IgD-negative memory B cell (primary cell): ENCODE measurements at regions not wholly inside any gene's neighbourhood (a gene's known extent, or its start where the extent isn't known, plus 50 kb on each side); places are given as distances from the start of the nearest gene placed in this dataset.

Source experiments
- H3K27ac Mint-ChIP-seq, 3 donors: one replicate each; pipeline ENCODE4 v1.8.0; 2020 to 2022; ENCODE audit warnings: mild to moderate bottlenecking in 3 of 3, mixed read lengths in 3 of 3, moderate library complexity in 1 of 3
- H3K27me3 Mint-ChIP-seq: one replicate; pipeline ENCODE4 v1.8.0; 2021; ENCODE audit warnings: mixed read lengths
- H3K36me3 Mint-ChIP-seq: one replicate; pipeline ENCODE4 v1.8.0; 2020; ENCODE audit warnings: mild to moderate bottlenecking, mixed read lengths
- H3K4me1 Mint-ChIP-seq, 3 donors: one replicate each; pipeline ENCODE4 v1.8.0; 2020 to 2022; ENCODE audit warnings: mixed read lengths in 3 of 3, mild to moderate bottlenecking in 1 of 3
- H3K4me3 Mint-ChIP-seq, 4 donors: one replicate each; pipeline ENCODE4 v1.8.0; 2020 to 2022; ENCODE audit warnings: mild to moderate bottlenecking in 4 of 4, mixed read lengths in 4 of 4, moderate library complexity in 3 of 4
- H3K9me3 Mint-ChIP-seq, 3 donors: one replicate each; pipeline ENCODE4 v1.8.0; 2020 to 2021; ENCODE audit warnings: mixed read lengths in 3 of 3, mild to moderate bottlenecking in 1 of 3

DNA sequence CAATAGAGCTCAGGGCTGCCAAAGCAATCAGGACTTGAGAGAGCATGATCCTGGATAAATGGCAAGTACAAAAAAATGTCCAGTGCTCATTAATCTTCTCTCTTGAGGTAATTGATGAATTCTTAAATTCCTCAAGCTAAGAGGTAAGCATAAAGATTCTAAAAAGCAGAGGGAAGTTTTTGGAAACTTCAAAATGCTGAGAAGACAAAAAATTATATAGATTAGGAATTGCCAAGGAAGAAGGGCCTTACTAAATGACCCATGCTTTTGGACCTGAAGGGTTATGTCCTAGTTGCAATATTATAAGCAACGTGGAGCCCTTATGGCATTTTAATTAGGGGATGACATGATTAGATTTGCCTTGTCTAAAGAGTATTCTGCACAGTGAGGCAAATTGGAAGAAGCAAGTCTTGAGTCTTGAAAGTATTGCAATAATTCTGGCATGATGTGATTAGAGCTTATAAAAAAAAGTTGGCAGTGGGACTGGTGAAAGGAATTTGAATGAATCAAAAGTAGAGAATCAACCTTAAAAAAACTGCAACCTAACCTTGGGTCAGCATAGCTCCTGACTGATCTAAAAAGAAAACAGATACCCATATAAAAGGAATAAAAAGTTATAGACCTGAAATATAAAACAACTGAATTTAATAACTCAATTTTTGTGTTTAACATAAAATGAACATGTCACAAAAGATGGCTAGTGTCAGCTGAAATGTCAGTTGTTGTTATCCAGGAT, 323.8 kb upstream of the ARRDC3 start:
- H3K4me3 Mint-ChIP-seq: no peak overlapping the region
- no peaks in the 10 kb centered on the region for H3K36me3 Mint-ChIP-seq
- no peaks in the 10 kb centered on the region for H3K27me3 Mint-ChIP-seq
- no peak overlapping the region for H3K27ac Mint-ChIP-seq
- no peaks in the 10 kb centered on the region for H3K4me1 Mint-ChIP-seq
- peaks cover 0 to 2% (median 0%) of the 10 kb centered on the region in 3 donors for H3K9me3 Mint-ChIP-seq

DNA sequence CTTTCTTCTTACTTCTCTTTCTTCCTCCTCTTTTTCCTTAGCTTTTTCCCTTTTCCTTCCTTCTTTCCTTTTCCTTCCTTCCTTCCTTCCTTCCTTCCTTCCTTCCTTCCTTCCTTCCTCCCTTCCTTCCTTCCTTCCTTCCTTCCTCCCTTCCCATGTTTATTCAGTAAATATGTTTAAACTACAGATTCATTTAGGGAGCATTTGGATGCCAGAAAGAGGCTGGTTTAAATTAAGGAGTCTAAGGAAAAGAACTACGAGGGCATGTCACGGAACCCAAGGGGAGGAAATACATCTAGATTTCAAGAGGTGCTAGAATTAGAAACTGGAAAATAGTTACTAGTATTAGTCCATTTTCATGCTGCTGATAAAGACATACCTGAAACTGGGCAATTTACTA, 320.0 kb upstream of the ARRDC3 start:
- H3K9me3 Mint-ChIP-seq: peaks cover 0 to 11% (median 2%) of the 10 kb centered on the region in 3 donors
- H3K4me3 Mint-ChIP-seq: no peak overlapping the region
- H3K36me3 Mint-ChIP-seq: no peaks in the 10 kb centered on the region
- no peaks in the 10 kb centered on the region for H3K27me3 Mint-ChIP-seq
- no peak overlapping the region for H3K27ac Mint-ChIP-seq
- H3K4me1 Mint-ChIP-seq: no peaks in the 10 kb centered on the region

DNA sequence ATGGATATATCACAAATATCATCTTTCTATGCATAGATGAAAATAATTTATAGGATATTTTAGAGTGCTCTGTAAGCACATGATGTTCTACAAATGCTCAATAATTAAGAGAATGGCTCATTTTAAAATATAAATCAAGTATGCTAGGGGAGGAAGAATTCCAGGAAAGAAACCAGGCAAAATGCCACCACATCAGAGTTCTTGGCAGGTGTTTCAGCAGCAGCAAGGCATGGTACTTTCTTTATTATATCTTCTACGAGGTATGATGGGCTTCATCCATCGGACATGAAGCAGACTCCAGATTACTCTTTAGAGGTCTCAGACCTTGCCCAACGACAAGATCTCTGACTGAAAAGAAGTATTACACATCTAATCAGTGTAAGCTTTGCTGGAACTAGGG, 316.3 kb upstream of the ARRDC3 start:
- peaks cover 2% of the 10 kb centered on the region for H3K36me3 Mint-ChIP-seq
- H3K4me3 Mint-ChIP-seq: no peak overlapping the region
- H3K27ac Mint-ChIP-seq: no peak overlapping the region
- H3K9me3 Mint-ChIP-seq: peaks cover 3 to 14% (median 4%) of the 10 kb centered on the region in 3 donors
- H3K4me1 Mint-ChIP-seq: no peaks in the 10 kb centered on the region
- no peaks in the 10 kb centered on the region for H3K27me3 Mint-ChIP-seq

DNA sequence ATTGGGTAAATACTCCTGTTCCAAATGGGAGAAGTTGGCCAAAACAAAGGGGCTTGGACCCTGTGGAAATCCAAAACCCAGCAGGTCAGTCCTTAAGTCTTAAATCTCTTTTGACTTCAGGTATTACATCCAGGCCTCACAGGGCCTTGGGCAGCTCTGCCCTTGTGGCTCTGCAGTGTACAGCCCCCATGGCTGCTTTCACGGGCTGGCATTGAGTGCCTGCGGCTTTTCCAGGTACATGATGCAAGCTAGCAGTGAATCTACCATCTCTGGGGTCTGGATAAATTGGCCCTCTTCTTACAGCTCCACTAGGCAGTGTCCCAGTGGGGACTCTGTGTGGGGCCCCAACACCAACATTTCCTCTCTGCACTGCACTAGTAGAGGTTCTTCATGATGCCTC, 308.5 kb upstream of the ARRDC3 start:
- Mint-ChIP-seq H3K4me1 (no peaks in the 10 kb centered on the region), H3K4me3 (no peak overlapping the region), H3K36me3 (no peaks in the 10 kb centered on the region), H3K27me3 (no peaks in the 10 kb centered on the region), H3K9me3 (peaks cover 5 to 10% (median 8%) of the 10 kb centered on the region in 3 donors), H3K27ac (no peak overlapping the region)

DNA sequence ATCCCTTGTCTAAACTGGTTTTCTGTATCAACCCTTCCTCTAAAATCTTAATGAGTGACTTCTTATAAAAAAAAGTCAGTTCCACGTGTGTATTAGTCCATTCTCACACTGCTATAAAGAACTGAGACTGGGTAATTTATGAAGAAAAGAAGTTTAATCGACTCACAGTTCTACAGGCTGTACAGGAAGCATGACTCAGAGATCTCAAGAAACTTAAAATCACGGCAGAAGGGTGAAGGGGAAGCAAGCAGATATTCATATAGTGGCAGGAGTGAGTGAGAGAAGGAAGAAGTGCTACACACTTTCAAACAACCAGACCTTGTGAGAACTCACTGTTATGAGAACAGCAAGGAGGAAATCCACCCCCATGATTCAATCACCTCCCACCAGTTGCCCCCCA, 307.8 kb upstream of the ARRDC3 start:
- Mint-ChIP-seq H3K4me3 (no peak overlapping the region), H3K4me1 (no peaks in the 10 kb centered on the region), H3K36me3 (no peaks in the 10 kb centered on the region), H3K27me3 (no peaks in the 10 kb centered on the region), H3K9me3 (peaks cover 4 to 10% (median 8%) of the 10 kb centered on the region in 3 donors), H3K27ac (no peak overlapping the region)

DNA sequence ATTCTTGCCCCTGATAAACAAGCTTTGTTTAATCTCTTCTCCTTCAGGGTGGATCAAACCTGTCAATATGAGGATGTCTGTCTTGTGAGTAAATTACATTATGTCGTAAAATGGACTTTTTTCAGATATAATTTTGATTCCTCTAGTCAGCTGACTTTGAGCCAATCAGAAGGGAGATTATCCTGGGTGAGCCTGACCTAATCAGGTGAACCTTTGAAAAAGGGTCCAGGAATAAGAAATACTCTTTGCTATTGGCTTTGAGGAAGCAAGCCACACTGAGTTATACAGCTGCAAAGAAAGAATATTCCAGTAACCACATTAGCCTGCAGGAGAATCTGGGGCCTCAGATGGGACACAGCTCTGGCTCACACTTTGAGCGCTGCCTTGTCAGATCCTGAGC, 304.3 kb upstream of the ARRDC3 start:
- no peak overlapping the region for H3K27ac Mint-ChIP-seq
- no peaks in the 10 kb centered on the region for H3K4me1 Mint-ChIP-seq
- no peaks in the 10 kb centered on the region for H3K27me3 Mint-ChIP-seq
- H3K9me3 Mint-ChIP-seq: peaks cover 0 to 2% (median under 1%) of the 10 kb centered on the region in 3 donors
- no peaks in the 10 kb centered on the region for H3K36me3 Mint-ChIP-seq
- no peak overlapping the region for H3K4me3 Mint-ChIP-seq

DNA sequence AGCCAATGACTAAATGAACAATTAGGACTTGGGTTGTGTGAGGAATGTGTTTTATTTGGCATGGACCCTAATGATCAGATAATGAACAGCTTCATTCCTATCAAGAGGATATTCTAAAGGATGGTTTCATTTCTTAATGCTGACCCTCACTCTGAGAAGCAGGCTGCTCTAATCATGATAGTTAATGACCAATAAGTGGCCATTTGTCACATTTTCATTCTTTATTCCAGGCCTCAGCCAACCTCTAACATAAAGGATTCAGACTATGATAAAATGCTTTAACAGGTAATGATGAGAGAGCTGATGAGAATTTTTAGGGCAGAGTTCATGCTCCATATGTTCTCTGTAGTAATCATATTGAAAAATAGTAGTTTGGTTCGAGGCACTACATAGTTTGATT, 301.5 kb upstream of the ARRDC3 start:
- peaks cover 0 to 2% (median 0%) of the 10 kb centered on the region in 3 donors for H3K9me3 Mint-ChIP-seq
- no peaks in the 10 kb centered on the region for H3K36me3 Mint-ChIP-seq
- H3K27me3 Mint-ChIP-seq: no peaks in the 10 kb centered on the region
- H3K4me3 Mint-ChIP-seq: no peak overlapping the region
- no peak overlapping the region for H3K27ac Mint-ChIP-seq
- no peaks in the 10 kb centered on the region for H3K4me1 Mint-ChIP-seq

DNA sequence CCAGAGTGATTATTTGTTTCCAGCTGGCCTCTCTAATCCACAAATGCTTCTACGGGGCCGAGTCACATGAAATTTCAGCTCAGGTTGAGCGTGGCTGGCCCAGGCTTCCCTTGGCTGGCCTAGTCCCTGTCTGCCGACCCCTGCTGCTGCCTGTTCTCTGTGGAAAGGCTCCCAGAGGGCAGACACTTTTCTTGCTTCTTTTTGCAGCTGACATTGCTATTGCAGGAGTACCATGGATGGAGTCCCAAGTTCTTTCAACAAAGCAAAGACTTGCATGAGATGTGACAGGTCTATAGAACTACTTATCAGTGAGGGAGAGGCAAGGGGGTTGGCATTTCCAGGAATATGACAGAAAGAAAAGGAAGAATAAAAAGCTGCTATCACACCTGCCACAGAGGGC, 287.4 kb upstream of the ARRDC3 start:
- Mint-ChIP-seq H3K4me3 (no peak overlapping the region), H3K4me1 (no peaks in the 10 kb centered on the region), H3K36me3 (no peaks in the 10 kb centered on the region), H3K27ac (no peak overlapping the region), H3K27me3 (no peaks in the 10 kb centered on the region), H3K9me3 (peaks cover 0 to 2% (median 0%) of the 10 kb centered on the region in 3 donors)

DNA sequence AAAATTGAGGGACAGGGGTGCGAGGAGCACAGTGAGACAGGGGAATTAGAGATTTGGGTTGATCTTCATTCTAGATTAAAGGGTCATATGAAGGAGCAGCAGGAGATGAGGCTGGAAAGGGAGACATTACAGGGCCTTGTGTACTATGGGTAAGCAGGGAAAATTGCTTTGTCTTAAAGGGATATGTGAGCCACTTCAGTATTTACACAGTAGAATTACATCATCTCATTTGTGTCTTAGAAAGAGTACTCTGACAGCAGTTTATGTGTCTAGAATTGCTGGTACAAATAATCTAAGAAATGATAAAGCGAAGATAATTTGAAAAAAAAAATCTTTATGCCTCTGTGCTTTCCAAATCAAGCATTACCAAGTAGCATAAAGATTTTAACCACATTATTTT, 287.0 kb upstream of the ARRDC3 start:
- Mint-ChIP-seq H3K27me3 (no peaks in the 10 kb centered on the region), H3K36me3 (no peaks in the 10 kb centered on the region), H3K27ac (no peak overlapping the region), H3K9me3 (peaks cover 0 to 2% (median 2%) of the 10 kb centered on the region in 3 donors), H3K4me1 (no peaks in the 10 kb centered on the region), H3K4me3 (no peak overlapping the region)

DNA sequence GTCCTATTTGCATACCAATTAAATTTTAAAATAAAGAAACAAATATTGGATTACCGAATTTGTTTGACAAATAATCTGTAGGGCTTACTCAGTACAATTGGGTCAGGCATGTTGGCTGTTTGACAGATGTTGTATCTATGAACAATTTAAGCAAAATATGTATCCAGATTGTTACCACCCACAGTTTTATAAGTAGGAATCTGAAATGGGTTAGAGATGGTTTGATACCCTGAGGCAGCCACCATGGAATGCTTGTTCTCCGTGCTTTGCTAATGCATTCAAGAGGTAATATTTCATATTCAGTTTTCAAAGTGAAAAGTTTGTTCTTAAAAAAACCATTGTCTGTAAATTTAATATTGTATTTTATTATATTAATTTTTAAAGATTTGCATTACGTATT, 285.1 kb upstream of the ARRDC3 start:
- no peaks in the 10 kb centered on the region for H3K4me1 Mint-ChIP-seq
- no peak overlapping the region for H3K27ac Mint-ChIP-seq
- H3K9me3 Mint-ChIP-seq: peaks cover 0 to 4% (median 2%) of the 10 kb centered on the region in 3 donors
- no peaks in the 10 kb centered on the region for H3K36me3 Mint-ChIP-seq
- H3K27me3 Mint-ChIP-seq: no peaks in the 10 kb centered on the region
- no peak overlapping the region for H3K4me3 Mint-ChIP-seq

DNA sequence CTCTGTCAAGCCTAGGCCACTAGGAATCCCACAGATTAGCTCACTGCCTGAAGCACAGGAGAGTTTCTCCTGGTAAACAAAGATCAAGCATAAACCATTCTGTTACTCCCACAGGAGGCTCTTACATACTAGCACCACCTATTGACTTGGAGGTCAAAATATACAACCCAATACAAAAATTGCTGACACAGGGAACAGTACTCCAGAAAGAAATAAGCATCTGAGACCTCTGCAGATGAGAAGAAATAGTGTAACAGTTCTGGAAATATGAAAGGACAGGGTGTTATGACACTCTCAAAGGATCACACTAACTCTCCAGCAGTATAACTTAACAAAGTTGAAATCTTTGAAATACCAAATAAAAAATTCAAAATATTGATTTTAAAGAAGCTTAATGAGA, 269.6 kb upstream of the ARRDC3 start:
- Mint-ChIP-seq H3K27ac (no peak overlapping the region), H3K4me3 (no peak overlapping the region), H3K4me1 (no peaks in the 10 kb centered on the region), H3K9me3 (peaks cover 5 to 19% (median 9%) of the 10 kb centered on the region in 3 donors), H3K36me3 (peaks cover 3% of the 10 kb centered on the region), H3K27me3 (peaks cover 1% of the 10 kb centered on the region)

DNA sequence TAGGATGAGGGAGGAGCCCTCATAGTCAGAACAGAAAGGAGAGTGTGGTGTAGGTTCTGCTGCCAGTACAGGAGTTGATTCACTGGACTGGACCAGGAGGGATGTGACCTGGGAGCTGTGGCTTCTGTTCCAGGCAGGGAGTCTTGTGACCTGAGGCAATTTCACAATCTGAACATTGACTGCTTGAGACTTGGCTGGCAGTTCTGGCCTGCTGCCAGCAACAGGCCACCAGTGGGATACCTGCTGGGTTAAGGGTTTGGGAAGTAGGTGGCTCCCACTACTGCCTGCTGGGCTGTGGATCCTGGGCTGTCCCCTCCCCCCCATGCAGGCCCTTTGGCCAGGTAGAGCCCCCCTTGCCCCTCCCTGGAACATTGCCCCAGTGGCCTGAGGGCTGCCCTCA, 268.6 kb upstream of the ARRDC3 start:
- Mint-ChIP-seq H3K4me1 (no peaks in the 10 kb centered on the region), H3K4me3 (no peak overlapping the region), H3K36me3 (peaks cover 3% of the 10 kb centered on the region), H3K9me3 (peaks cover 4 to 12% (median 5%) of the 10 kb centered on the region in 3 donors), H3K27ac (no peak overlapping the region), H3K27me3 (peaks cover 1% of the 10 kb centered on the region)

DNA sequence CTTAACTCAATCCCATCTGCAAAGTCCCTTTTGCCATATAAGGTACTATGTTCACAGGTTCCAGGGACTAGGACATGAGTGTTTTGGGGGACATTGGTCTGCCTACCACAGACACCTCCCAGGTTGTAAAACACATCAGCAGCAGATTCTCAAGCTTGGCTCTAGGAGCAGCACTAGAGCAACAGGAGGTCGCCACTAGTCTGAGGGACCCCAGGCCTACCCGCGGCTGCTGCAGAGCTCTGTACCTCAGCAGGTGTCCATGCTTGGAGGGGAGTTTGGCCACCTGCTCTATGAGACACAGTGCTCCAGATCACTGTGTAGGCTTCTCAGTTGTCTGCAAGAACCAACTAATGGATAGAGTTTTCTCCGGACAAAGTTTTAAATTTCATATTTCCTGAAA, 262.2 kb upstream of the ARRDC3 start:
- peaks cover 0 to 1% (median 0%) of the 10 kb centered on the region in 3 donors for H3K9me3 Mint-ChIP-seq
- no peaks in the 10 kb centered on the region for H3K4me1 Mint-ChIP-seq
- H3K4me3 Mint-ChIP-seq: no peak overlapping the region
- no peak overlapping the region for H3K27ac Mint-ChIP-seq
- H3K36me3 Mint-ChIP-seq: peaks cover 2% of the 10 kb centered on the region
- H3K27me3 Mint-ChIP-seq: peaks cover 1% of the 10 kb centered on the region

DNA sequence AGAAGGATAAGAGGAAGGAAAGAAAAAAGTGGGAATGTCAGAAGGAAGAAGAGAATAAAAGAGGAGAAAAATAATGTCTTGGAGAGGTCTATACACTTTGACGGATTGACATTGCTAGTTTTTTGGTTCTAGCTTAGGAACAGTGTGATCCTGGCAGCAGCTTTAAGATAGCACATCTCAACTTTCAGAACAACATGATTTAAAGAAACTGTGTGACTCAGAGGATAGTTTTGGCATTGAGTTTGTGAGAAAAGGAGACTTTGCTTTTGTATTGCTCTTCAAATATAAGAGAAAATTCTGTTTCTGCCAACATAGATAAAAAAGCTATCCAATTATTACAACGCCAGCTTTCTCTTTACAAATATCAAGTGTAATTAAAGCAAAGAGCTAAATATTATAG, 260.7 kb upstream of the ARRDC3 start:
- Mint-ChIP-seq H3K4me3 (no peak overlapping the region), H3K36me3 (no peaks in the 10 kb centered on the region), H3K27ac (no peak overlapping the region), H3K9me3 (no peaks in the 10 kb centered on the region), H3K27me3 (no peaks in the 10 kb centered on the region), H3K4me1 (no peaks in the 10 kb centered on the region)

DNA sequence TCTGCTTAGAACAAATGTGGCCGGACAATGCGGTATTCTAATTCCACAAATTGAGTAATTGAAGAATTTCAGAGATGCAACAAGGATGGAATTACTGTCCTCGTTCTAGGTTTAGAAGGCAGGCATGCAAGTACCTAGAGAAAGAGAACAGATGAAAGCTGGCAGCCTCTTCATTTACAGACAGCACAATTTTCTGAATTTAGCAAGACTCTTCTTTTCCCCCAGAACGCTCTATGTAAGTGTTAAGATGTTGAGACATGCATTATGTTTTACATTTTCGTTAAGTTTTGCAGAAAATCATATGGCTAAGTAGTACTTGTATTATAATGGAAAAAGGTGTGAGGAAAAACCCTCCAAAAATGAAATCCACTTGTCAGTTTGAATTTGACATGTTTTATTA, 259.5 kb upstream of the ARRDC3 start:
- no peaks in the 10 kb centered on the region for H3K36me3 Mint-ChIP-seq

DNA sequence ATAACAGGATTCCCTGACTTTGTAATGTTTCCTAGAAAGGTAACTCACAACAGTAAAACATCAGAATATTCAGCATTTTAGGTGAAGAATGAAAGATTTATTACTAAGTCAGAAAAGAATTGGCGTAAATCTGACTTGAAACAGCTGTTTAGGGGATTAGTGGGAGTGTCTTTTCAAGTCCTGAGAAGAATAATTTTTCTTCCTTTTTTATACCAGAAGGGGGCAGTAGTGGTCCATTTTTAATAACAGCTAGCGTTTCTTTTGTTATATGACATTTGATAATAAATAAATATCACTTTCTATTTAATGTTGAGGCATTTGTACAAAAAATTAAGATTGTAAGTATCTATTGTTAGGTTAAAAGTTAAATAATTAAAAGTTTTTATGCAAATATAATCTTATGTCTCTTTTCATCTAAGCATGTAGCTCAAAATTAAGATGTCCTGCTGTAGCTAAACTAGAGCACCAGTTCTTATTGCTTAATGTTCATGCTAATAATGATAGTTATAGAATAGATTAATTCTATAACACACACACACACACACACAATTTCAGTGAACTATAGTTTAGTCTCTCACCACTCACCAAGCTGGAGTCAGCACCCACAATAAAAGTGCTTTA, 258.7 kb upstream of the ARRDC3 start:
- no peaks in the 10 kb centered on the region for H3K27me3 Mint-ChIP-seq
- H3K4me1 Mint-ChIP-seq: no peaks in the 10 kb centered on the region
- no peak overlapping the region for H3K27ac Mint-ChIP-seq
- H3K9me3 Mint-ChIP-seq: no peaks in the 10 kb centered on the region
- H3K36me3 Mint-ChIP-seq: no peaks in the 10 kb centered on the region
- no peak overlapping the region for H3K4me3 Mint-ChIP-seq

More for the DNA sequence above, 259.5 kb upstream of the ARRDC3 start:
- Mint-ChIP-seq H3K27me3 (no peaks in the 10 kb centered on the region), H3K27ac (no peak overlapping the region), H3K4me1 (no peaks in the 10 kb centered on the region), H3K4me3 (no peak overlapping the region), H3K9me3 (no peaks in the 10 kb centered on the region)
